GM23338 (cell line): ENCODE measurements at regions not wholly inside any gene's neighbourhood (a gene's known extent, or its start where the extent isn't known, plus 50 kb on each side); places are given as distances from the start of the nearest gene placed in this dataset.

Source experiments
- ATAC-seq: fragments of 200-7000 bp; cut with Tn5 transposase; 3 replicates; pipeline ENCODE4 v1.9.1; 2020
- DNase-seq: peaks from one replicate; pipeline ENCODE4 v3.0.0-alpha.2; 2015; ENCODE audit warnings: low spot score
- H2AFZ ChIP-seq: fragments of 200-600 bp; sonication (generic); 2 replicates; pipeline ENCODE4 v1.8.0; 2016; ENCODE audit warnings: antibody characterized with exemption, mild to moderate bottlenecking, moderate library complexity
- H3F3A ChIP-seq: fragments of 200-600 bp; sonication (generic); replicated peaks from 2 replicates; pipeline ENCODE4 v1.8.0; 2017; ENCODE audit warnings: antibody characterized with exemption, mixed run types, low read depth
- H3K27ac ChIP-seq: fragments of 200-600 bp; sonication (generic); 2 replicates; pipeline ENCODE4 v1.6.1; 2016; ENCODE audit warnings: low read depth
- H3K27me3 ChIP-seq: fragments of 200-600 bp; sonication (generic); 2 replicates; pipeline ENCODE4 v1.8.0; 2016; ENCODE audit warnings: mild to moderate bottlenecking, mixed run types, moderate library complexity; ENCODE audit not compliant: insufficient read depth
- H3K36me3 ChIP-seq: fragments of 200-600 bp; sonication (generic); 2 replicates; pipeline ENCODE4 v1.8.0; 2016; ENCODE audit warnings: mild to moderate bottlenecking; ENCODE audit not compliant: insufficient read depth
- H3K4me1 ChIP-seq: fragments of 200-600 bp; sonication (generic); 2 replicates; pipeline ENCODE4 v1.8.0; 2016; ENCODE audit warnings: mild to moderate bottlenecking, moderate library complexity; ENCODE audit not compliant: insufficient read depth
- H3K4me2 ChIP-seq: fragments of 200-600 bp; sonication (generic); 2 replicates; pipeline ENCODE4 v1.7.1; 2017; ENCODE audit warnings: mixed run types
- H3K4me3 ChIP-seq: fragments of 200-600 bp; sonication (generic); 2 replicates; pipeline ENCODE4 v1.6.1; 2016; ENCODE audit warnings: mixed run types
- H3K79me2 ChIP-seq: fragments of 200-600 bp; sonication (generic); replicated peaks from 2 replicates; pipeline ENCODE4 v1.8.0; 2017; ENCODE audit warnings: mild to moderate bottlenecking; ENCODE audit not compliant: insufficient read depth
- H3K9me2 ChIP-seq: fragments of 200-600 bp; sonication (generic); 2 replicates; pipeline ENCODE4 v1.8.0; 2017; ENCODE audit not compliant: insufficient read depth
- H4K20me1 ChIP-seq: fragments of 200-600 bp; sonication (generic); replicated peaks from 2 replicates; pipeline ENCODE4 v1.8.0; 2017; ENCODE audit warnings: mild to moderate bottlenecking; ENCODE audit not compliant: insufficient read depth
- H3K27ac Mint-ChIP-seq: 2 replicates; pipeline ENCODE4 v1.8.0; 2020; ENCODE audit warnings: inconsistent platforms, mild to moderate bottlenecking, moderate library complexity, mixed read lengths
- H3K27me3 Mint-ChIP-seq: 3 replicates; pipeline ENCODE4 v1.8.0; 2022; ENCODE audit warnings: low read depth, mild to moderate bottlenecking, moderate library complexity, mixed read lengths, inconsistent platforms; ENCODE audit not compliant: insufficient read depth, poor library complexity
- H3K36me3 Mint-ChIP-seq: 3 replicates; pipeline ENCODE4 v1.8.0; 2021; ENCODE audit warnings: low read depth, mild to moderate bottlenecking, inconsistent platforms, moderate library complexity, mixed read lengths
- H3K4me1 Mint-ChIP-seq: 3 replicates; pipeline ENCODE4 v1.8.0; 2020; ENCODE audit warnings: mild to moderate bottlenecking, inconsistent platforms, mixed read lengths
- H3K4me3 Mint-ChIP-seq: 3 replicates; pipeline ENCODE4 v1.8.0; 2021; ENCODE audit warnings: moderate library complexity, mild to moderate bottlenecking, inconsistent platforms, mixed read lengths
- H3K9me3 Mint-ChIP-seq: 3 replicates; pipeline ENCODE4 v1.8.0; 2020; ENCODE audit warnings: moderate library complexity, mild to moderate bottlenecking, inconsistent platforms, mixed read lengths
- CREB1 ChIP-seq: fragments of 250-450 bp; sonication (Bioruptor Pico); IDR thresholded peaks from 2 replicates; pipeline ENCODE4 v1.5.0; 2020; ENCODE audit warnings: low read depth, mild to moderate bottlenecking, moderate library complexity
- EZH2 ChIP-seq: fragments of 200-600 bp; sonication (generic); IDR thresholded peaks from one replicate; pipeline ENCODE4 v1.8.0; 2017; ENCODE audit warnings: antibody characterized with exemption, mild to moderate bottlenecking, low read depth; ENCODE audit not compliant: unreplicated experiment
- EZH2phosphoT487 ChIP-seq: fragments of 200-600 bp; sonication (generic); IDR thresholded peaks from one replicate; pipeline ENCODE4 v1.8.1; 2018; ENCODE audit warnings: antibody characterized with exemption; ENCODE audit not compliant: unreplicated experiment
- JUNB ChIP-seq: IDR thresholded peaks from one replicate; pipeline ENCODE4 v1.6.1; 2016; ENCODE audit warnings: antibody characterized with exemption; ENCODE audit not compliant: unreplicated experiment
- POLR2AphosphoS5 ChIP-seq: IDR thresholded peaks from 2 replicates; pipeline ENCODE4 v1.6.1; 2016; ENCODE audit warnings: antibody characterized with exemption, low read depth
- STAT1 ChIP-seq: IDR thresholded peaks from one replicate; pipeline ENCODE4 v1.6.1; 2016; ENCODE audit warnings: antibody characterized with exemption; ENCODE audit not compliant: unreplicated experiment
- ZNF114 ChIP-seq: fragments of 250-450 bp; sonication (Bioruptor Pico); IDR thresholded peaks from 2 replicates; pipeline ENCODE4 v1.5.0; 2020; ENCODE audit warnings: mild to moderate bottlenecking, moderate library complexity
- ZNF331 ChIP-seq: fragments of 250-450 bp; sonication (Bioruptor Pico); IDR thresholded peaks from 2 replicates; pipeline ENCODE4 v1.5.0; 2020; ENCODE audit warnings: low read depth, mild to moderate bottlenecking, moderate library complexity
- TF ChIP-seq, protein P1 (sequence below): fragments of 250-450 bp; sonication (Bioruptor Pico); IDR thresholded peaks from 2 replicates; pipeline ENCODE4 v1.5.0; 2020; ENCODE audit warnings: mild to moderate bottlenecking, moderate library complexity
- TF ChIP-seq, protein P2 (sequence below): IDR thresholded peaks from one replicate; pipeline ENCODE4 v1.6.1; 2018; ENCODE audit warnings: antibody characterized with exemption; ENCODE audit not compliant: unreplicated experiment
- TF ChIP-seq, protein P3 (sequence below), 2 experiments: fragments of 200-600 bp in 1 of 2; sonication (generic) in 1 of 2; conservative IDR thresholded peaks; 2 replicates each; pipeline versions ENCODE4 v1.5.1 to v1.6.1; 2016 to 2017; ENCODE audit warnings: antibody characterized with exemption in 2 of 2, low read depth in 2 of 2, mild to moderate bottlenecking in 2 of 2, moderate library complexity in 1 of 2
- TF ChIP-seq, protein P4 (sequence below): IDR thresholded peaks from 2 replicates; pipeline ENCODE4 v1.6.1; 2016; ENCODE audit warnings: antibody characterized with exemption

DNA sequence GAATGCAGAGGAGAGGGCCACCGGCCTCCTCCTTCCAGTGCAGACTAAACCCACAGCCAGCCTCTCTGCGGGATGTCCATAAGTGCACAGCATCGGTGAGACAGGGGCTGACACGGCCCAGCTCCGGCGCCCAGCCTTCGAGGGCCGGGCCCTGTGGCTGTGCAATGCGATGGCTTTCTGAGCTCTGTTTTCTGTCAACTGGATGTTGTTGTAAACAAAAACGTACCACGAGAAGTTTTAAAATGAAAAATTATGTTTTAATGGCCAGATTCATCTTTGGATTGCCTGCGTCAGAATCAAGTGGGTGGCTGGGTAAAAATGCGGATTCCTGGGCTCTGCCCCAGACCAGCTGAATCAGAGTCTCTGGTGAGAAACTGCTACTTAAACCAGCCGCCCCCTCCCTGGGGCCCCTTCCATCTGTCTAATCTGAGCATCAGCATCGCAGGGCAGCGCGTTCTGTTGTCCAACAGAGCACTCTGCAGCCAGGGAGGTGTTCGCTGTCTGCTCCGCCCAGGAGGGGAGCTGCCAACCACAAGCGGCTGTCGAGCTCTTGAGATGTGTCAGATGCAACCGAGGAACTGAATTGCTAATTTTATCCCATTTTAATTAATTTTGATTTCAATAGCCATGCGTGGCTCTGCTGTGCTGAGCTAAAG lies 133.4 kb downstream of the RFLNA start:
- Histone ChIP-seq H2AFZ (no peak overlapping the region), H4K20me1 (peaks cover 11% of the 10 kb centered on the region), H3K27me3 (no peaks in the 10 kb centered on the region), H3K4me2 (no peak overlapping the region), H3F3A (peaks cover 5% of the 10 kb centered on the region; the same call in 1 of the 2 replicates), H3K79me2 (0 out of 2 replicates have a peak, but pooled peaks cover 3% of the 10 kb centered on the region), H3K4me3 (no peak overlapping the region), H3K4me1 (no peaks in the 10 kb centered on the region), H3K36me3 (peaks cover 9% of the 10 kb centered on the region), H3K27ac (no peak overlapping the region), H3K9me2 (no peaks in the 10 kb centered on the region)
- Mint-ChIP-seq H3K27me3 (peaks cover 3% of the 10 kb centered on the region), H3K27ac (no peak overlapping the region; the same call in 1 of the 2 replicates), H3K4me1 (peaks cover 12% of the 10 kb centered on the region), H3K9me3 (no peaks in the 10 kb centered on the region), H3K36me3 (peaks cover 66% of the 10 kb centered on the region), H3K4me3 (no peak overlapping the region)
- no peak for DNase-seq
- ATAC-seq: no peak
- TF ChIP-seq EZH2phosphoT487 (no peak), JUNB (no peak), EZH2 (no peak), POLR2AphosphoS5 (no peak), STAT1 (no peak), ZNF114 (CRISPR knock-in tag) (no peak), CREB1 (CRISPR knock-in tag) (no peak), ZNF331 (CRISPR knock-in tag) (no peak)
- TF ChIP-seq, protein P1, sequence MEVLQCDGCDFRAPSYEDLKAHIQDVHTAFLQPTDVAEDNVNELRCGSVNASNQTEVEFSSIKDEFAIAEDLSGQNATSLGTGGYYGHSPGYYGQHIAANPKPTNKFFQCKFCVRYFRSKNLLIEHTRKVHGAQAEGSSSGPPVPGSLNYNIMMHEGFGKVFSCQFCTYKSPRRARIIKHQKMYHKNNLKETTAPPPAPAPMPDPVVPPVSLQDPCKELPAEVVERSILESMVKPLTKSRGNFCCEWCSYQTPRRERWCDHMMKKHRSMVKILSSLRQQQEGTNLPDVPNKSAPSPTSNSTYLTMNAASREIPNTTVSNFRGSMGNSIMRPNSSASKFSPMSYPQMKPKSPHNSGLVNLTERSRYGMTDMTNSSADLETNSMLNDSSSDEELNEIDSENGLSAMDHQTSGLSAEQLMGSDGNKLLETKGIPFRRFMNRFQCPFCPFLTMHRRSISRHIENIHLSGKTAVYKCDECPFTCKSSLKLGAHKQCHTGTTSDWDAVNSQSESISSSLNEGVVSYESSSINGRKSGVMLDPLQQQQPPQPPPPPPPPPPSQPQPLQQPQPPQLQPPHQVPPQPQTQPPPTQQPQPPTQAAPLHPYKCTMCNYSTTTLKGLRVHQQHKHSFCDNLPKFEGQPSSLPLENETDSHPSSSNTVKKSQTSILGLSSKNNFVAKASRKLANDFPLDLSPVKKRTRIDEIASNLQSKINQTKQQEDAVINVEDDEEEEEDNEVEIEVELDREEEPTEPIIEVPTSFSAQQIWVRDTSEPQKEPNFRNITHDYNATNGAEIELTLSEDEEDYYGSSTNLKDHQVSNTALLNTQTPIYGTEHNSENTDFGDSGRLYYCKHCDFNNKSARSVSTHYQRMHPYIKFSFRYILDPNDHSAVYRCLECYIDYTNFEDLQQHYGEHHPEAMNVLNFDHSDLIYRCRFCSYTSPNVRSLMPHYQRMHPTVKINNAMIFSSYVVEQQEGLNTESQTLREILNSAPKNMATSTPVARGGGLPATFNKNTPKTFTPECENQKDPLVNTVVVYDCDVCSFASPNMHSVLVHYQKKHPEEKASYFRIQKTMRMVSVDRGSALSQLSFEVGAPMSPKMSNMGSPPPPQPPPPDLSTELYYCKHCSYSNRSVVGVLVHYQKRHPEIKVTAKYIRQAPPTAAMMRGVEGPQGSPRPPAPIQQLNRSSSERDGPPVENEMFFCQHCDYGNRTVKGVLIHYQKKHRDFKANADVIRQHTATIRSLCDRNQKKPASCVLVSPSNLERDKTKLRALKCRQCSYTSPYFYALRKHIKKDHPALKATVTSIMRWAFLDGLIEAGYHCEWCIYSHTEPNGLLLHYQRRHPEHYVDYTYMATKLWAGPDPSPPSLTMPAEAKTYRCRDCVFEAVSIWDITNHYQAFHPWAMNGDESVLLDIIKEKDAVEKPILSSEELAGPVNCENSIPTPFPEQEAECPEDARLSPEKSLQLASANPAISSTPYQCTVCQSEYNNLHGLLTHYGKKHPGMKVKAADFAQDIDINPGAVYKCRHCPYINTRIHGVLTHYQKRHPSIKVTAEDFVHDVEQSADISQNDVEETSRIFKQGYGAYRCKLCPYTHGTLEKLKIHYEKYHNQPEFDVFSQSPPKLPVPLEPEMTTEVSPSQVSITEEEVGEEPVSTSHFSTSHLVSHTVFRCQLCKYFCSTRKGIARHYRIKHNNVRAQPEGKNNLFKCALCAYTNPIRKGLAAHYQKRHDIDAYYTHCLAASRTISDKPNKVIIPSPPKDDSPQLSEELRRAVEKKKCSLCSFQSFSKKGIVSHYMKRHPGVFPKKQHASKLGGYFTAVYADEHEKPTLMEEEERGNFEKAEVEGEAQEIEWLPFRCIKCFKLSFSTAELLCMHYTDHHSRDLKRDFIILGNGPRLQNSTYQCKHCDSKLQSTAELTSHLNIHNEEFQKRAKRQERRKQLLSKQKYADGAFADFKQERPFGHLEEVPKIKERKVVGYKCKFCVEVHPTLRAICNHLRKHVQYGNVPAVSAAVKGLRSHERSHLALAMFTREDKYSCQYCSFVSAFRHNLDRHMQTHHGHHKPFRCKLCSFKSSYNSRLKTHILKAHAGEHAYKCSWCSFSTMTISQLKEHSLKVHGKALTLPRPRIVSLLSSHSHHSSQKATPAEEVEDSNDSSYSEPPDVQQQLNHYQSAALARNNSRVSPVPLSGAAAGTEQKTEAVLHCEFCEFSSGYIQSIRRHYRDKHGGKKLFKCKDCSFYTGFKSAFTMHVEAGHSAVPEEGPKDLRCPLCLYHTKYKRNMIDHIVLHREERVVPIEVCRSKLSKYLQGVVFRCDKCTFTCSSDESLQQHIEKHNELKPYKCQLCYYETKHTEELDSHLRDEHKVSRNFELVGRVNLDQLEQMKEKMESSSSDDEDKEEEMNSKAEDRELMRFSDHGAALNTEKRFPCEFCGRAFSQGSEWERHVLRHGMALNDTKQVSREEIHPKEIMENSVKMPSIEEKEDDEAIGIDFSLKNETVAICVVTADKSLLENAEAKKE (CRISPR knock-in tag): no peak
- TF ChIP-seq, protein P2, sequence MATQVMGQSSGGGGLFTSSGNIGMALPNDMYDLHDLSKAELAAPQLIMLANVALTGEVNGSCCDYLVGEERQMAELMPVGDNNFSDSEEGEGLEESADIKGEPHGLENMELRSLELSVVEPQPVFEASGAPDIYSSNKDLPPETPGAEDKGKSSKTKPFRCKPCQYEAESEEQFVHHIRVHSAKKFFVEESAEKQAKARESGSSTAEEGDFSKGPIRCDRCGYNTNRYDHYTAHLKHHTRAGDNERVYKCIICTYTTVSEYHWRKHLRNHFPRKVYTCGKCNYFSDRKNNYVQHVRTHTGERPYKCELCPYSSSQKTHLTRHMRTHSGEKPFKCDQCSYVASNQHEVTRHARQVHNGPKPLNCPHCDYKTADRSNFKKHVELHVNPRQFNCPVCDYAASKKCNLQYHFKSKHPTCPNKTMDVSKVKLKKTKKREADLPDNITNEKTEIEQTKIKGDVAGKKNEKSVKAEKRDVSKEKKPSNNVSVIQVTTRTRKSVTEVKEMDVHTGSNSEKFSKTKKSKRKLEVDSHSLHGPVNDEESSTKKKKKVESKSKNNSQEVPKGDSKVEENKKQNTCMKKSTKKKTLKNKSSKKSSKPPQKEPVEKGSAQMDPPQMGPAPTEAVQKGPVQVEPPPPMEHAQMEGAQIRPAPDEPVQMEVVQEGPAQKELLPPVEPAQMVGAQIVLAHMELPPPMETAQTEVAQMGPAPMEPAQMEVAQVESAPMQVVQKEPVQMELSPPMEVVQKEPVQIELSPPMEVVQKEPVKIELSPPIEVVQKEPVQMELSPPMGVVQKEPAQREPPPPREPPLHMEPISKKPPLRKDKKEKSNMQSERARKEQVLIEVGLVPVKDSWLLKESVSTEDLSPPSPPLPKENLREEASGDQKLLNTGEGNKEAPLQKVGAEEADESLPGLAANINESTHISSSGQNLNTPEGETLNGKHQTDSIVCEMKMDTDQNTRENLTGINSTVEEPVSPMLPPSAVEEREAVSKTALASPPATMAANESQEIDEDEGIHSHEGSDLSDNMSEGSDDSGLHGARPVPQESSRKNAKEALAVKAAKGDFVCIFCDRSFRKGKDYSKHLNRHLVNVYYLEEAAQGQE: no peak
- TF ChIP-seq, protein P3, sequence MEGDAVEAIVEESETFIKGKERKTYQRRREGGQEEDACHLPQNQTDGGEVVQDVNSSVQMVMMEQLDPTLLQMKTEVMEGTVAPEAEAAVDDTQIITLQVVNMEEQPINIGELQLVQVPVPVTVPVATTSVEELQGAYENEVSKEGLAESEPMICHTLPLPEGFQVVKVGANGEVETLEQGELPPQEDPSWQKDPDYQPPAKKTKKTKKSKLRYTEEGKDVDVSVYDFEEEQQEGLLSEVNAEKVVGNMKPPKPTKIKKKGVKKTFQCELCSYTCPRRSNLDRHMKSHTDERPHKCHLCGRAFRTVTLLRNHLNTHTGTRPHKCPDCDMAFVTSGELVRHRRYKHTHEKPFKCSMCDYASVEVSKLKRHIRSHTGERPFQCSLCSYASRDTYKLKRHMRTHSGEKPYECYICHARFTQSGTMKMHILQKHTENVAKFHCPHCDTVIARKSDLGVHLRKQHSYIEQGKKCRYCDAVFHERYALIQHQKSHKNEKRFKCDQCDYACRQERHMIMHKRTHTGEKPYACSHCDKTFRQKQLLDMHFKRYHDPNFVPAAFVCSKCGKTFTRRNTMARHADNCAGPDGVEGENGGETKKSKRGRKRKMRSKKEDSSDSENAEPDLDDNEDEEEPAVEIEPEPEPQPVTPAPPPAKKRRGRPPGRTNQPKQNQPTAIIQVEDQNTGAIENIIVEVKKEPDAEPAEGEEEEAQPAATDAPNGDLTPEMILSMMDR (conservative IDR thresholded peaks at IDR 0.05; ENCODE audit: low read depth in 2 of 2): no peak
- TF ChIP-seq, protein P4, sequence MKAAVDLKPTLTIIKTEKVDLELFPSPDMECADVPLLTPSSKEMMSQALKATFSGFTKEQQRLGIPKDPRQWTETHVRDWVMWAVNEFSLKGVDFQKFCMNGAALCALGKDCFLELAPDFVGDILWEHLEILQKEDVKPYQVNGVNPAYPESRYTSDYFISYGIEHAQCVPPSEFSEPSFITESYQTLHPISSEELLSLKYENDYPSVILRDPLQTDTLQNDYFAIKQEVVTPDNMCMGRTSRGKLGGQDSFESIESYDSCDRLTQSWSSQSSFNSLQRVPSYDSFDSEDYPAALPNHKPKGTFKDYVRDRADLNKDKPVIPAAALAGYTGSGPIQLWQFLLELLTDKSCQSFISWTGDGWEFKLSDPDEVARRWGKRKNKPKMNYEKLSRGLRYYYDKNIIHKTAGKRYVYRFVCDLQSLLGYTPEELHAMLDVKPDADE: no peak
